HG02870 (cell line): ENCODE measurements at regions not wholly inside any gene's neighbourhood (a gene's known extent, or its start where the extent isn't known, plus 50 kb on each side); places are given as distances from the start of the nearest gene placed in this dataset.

Source experiments
- ATAC-seq: cut with Tn5 transposase; IDR thresholded peaks from one replicate; pipeline ENCODE4 v1.9.1; 2021; ENCODE audit warnings: mild to moderate bottlenecking, moderate library complexity; ENCODE audit not compliant: unreplicated experiment

DNA sequence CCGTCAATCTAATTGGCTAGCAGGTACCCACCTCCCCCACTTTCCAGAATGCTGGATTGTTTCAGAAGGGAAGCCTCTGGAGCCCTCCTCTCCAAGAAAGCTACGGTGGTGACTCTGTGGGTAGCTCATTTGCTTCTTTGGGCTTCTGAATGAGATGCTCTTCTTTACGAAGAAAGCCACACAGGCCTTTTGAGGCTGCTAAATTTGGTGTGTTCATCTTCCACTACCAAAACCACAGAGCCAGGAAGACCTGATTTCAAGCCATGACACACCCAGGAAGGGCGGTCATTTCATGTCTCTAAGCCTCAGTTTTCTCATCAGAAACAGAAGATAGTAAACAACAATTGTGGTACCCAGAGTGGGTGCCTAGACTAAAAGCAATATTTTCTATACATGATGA lies 901.2 kb downstream of the KCNMA1 start:
- ATAC-seq = no peak

- ATAC-seq = no peak
Measured at GRCh38 chr10:76735866-76736265, 901.7 kb downstream of the KCNMA1 start.

- no peak for ATAC-seq
Measured at GRCh38 chr10:76733441-76733936, 904.1 kb downstream of the KCNMA1 start.

DNA sequence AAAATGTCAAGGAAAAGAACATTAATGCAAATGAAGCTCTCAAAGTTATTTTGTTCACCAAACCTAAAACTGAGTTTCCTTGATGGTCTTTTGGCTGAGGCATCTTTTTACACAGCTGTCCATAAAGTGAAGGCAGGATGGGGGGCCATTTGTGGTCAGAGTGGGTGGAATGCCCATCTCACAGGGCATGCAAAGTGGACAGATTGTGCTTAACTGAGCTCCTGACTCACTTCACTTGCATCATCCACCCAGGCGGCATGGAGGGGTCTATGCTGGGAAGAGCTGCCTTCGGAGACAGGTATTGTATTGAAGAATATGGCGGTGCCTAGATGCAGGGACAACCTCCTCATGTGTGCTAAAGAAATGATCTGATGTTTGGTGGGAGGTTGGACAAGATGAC lies 905.3 kb downstream of the KCNMA1 start:
- no peak for ATAC-seq

GRCh38 chr10:76729841-76730487 lies 907.6 kb downstream of the KCNMA1 start:
- ATAC-seq = no peak

- no peak for ATAC-seq
Measured at GRCh38 chr10:76729346-76729745, 908.3 kb downstream of the KCNMA1 start.

DNA sequence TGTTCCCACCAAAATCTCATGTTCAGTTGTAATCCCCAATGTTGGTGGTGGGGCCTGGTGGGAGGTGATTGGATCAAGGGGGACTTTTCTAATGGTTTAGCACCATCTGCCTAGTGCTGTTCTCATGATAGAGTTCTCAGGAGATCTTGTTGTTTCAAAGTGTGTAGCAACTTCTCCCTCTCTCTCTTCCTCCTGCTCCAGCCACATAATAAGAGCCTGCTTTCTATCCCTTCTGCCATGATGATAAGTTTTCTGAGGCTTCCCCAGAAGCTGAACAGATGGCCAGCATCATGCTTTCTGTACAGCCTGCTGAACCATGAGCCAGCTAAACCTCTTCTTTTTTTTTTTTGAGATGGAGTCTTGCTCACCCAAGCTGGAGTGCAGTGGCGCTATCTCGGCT lies 910.6 kb downstream of the KCNMA1 start:
- ATAC-seq = no peak

DNA sequence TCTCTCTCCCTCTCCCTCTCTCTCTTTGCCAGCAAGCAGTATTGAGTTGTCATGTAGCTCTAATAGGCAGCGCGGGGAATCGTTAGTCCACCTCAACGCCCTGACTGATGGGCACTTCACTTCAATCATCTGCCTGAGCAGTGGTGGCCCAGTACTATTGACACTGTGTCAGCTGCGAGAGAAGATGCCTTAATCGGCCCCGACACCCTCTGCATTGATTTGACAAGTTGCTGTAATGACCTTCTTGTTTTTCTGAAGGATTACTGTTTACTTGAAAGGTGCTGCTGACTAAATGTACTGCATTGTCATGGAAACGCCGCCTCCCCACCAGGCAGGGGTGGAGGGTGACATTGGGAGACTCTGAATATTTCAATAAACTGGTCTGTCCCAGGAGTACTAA lies 913.8 kb downstream of the KCNMA1 start:
- no peak for ATAC-seq

DNA sequence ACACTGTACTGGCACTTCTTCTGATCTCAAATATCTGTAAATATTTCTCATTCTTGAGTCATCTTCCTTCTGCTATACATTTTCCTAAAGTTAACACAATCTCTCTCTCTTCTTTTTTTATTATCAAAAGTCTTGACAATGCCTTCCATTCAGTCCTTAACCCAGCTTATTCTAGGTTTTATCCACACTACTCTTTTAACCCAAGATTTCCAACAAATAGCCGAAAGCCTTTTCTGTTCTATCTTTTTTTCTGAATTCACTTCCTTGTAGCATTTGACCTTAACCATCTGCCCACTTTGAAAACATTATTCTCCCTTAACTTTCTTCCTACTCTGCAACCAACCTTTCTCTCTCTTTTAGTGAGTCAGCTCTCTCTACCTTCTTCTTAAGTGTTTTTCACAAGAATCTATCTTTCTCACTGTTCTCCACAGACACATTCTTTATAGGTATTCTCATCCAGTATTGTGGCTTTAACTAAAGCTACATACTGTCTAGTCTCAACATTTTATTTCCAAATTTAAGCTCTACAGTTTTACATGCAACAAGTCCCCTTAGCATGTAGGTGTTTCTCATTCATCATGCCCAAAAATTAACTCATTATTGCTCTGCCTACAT lies 915.6 kb downstream of the KCNMA1 start:
- ATAC-seq = no peak

DNA sequence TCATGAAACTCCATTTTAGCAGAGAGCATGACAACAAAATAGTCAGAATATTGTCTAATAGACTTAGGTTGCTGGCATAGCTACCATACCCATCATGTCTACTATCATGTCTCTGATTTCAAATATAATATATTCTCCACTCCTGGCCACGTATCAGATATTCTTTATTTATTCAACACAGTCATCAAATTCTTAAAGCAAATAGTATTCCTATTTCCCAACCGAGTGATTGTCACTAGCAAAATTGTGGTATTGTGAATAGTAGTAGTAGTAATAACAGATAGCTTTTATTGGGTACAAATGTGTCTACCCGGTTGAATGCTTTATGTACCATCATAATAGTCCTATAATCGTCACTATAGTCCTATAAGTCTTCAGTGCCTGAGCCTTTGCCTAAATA lies 918.6 kb downstream of the KCNMA1 start:
- ATAC-seq = no peak

GRCh38 chr10:76717141-76717540 lies 920.5 kb downstream of the KCNMA1 start:
- ATAC-seq = no peak

DNA sequence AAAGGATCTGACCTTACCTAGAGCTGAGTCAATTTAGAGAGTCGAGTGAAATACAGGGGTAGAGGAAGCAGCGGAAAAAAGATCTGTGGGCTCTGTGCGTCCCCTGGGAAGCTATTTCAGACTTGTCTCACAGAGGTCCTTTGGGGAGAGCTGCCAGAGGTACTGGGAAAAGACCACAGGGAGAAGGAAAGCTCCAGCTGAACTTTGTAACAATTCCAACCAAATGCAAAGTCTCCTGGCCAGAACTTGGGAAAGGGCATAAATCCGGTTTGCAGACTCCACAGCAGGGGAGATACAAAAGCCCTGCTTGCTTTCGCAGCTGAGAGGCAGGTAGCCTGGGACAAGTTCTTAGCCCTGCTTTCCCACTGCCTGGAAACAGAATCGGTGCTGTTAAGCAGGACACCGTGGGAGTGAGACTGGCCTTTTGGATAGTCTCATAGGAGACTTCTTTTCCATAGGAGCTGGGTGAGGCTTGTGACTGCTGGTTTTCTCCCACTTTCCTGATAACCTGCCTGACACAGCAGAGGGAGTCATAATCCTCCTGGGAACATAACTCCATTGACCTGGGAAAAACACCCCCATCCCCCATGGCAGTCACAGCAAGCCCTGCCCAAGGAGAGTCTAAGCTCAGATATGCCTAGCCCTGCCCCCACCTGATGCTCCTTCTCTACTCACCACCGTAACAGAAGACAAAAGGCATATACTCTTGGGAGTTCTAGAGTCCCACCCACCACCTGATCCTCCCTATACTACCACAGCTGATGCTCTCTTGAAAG lies 926.2 kb downstream of the KCNMA1 start:
- no peak for ATAC-seq

- no peak for ATAC-seq
Measured at GRCh38 chr10:76700241-76700640, 937.4 kb downstream of the KCNMA1 start.

DNA sequence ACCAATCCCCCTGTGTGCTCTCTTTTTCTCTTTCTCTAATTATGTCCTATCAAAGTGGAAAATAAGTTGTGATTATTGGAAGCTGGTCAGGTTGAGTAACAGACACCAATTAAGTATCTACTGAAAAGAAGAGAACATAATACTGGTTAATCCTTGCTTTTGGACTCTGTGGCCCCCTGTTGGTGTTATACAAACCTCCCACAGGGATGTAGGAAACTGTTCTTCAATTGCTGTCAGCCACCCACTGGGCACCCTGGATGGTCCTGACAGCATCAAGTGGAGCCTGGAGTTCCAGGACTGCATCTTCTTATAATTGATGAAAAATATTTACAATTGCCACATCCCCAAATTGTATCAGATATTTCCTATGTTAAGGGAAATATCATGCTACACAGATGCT lies 939.7 kb downstream of the KCNMA1 start:
- no peak for ATAC-seq

GRCh38 chr10:76695069-76695468 lies 942.5 kb downstream of the KCNMA1 start:
- ATAC-seq = no peak

GRCh38 chr10:76686201-76686600 lies 951.4 kb downstream of the KCNMA1 start:
- ATAC-seq = no peak

DNA sequence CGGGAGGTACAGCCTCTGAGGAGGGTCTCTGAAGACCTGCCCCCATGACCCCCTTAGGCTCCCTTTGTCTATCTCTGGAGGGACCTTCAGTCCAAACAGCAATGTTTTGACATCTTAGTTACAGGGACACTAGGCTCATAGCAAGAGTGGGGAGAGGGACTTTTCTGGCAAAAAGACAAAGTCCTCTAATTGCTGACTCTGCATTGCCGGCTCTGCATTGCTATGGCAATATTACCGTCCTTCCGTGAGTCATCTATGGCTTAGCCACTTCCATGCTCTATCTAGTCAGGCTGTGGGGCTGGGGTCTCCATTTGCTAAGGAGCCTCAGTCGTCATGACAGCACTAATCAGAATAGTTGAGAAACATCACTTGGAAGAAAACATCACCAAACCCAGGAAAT lies 952.6 kb downstream of the KCNMA1 start:
- no peak for ATAC-seq

DNA sequence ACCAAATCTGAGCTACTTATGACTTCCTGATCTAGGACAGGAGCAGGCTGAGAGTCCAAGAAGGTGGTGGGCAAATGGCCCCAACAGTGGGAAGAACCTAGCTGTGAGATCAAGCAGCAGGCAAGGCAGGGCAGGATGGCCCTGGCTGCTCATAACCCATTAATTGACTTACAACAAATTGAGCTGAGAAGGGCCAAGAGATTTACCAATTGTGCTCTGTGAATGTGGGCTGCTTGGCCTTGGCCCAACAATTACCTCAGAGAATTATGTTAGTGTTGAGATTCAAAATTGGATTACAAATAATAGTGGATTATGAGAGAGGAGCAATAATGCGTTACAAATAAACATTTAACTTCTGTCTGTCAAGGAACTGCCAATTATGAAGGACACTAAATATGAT lies 956.5 kb downstream of the KCNMA1 start:
- no peak for ATAC-seq

GRCh38 chr10:76679030-76679429 lies 958.6 kb downstream of the KCNMA1 start:
- no peak for ATAC-seq

DNA sequence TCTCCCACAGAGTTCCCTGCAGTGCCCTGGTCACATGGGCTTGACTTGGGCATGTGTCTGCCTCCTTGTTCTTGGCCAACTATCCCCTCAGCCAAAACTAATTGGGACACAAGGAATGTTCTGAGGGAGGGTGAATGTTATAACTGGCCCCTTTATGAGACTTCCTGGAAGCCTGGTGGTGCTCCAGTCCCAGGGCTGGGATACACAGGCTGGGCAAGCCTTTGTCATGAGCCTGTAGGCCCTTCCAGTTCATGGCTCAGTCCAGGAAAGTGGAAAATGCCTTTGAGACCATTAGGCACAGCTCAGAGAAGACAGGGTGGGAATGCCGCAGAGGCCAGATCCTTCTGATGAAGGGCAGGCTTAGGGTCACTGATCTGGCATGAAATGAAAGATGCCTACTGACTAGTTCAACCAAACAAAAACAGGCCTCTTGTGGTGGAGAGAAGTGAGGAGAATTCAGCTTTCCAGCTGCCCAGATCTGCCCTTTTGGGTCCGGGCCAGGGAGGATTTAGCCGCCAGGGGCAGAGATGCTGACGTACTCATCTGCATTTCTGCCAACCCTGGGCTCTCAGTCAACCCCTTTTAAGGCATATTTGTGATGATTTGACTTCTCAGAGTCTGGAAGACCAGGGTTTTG lies 961.5 kb downstream of the KCNMA1 start:
- ATAC-seq = no peak

DNA sequence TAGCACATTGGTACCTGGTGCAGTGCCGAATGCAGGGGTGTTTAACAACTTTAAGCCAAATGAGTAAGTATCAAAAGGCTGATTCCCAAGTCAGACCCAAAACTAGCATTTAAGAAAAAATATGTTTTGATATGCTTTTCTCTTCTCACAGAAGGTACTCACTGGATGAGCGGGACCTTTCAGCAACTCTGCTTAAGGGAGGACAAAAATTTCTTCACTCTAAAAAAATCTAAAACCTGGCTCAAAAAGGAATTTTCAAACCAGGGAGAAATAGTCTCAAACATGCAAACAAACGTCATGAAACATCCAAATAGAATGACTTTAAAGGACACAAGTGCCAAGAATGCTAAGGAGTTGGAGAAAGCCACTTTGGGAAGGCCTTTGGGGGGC lies 962.1 kb downstream of the KCNMA1 start:
- no peak for ATAC-seq
